Mammary epithelial cell (primary cell): ENCODE measurements at regions not wholly inside any gene's neighbourhood (a gene's known extent, or its start where the extent isn't known, plus 50 kb on each side); places are given as distances from the start of the nearest gene placed in this dataset.

Source experiments
- CTCF ChIP-seq, 2 donors: IDR thresholded peaks in 1 of 2; conservative IDR thresholded peaks in 1 of 2; 2 replicates each; pipeline ENCODE4 v1.5.1; 2011 to 2012; ENCODE audit warnings: inconsistent platforms in 2 of 2, low read length in 2 of 2, mild to moderate bottlenecking in 2 of 2, control low read depth in 1 of 2, low read depth in 1 of 2; ENCODE audit not compliant: insufficient read depth in 1 of 2; ENCODE audit errors: extremely low read depth in 1 of 2
- EZH2 ChIP-seq: IDR thresholded peaks from 2 replicates; pipeline ENCODE4 v1.6.1; 2012; ENCODE audit warnings: low read length, inconsistent platforms, borderline replicate concordance

GRCh38 chr4:14834382-14834781 lies 167.9 kb upstream of the CPEB2 start:
- no peak for TF ChIP-seq CTCF (conservative IDR thresholded peaks at IDR 0.05 in 1 of 2, IDR thresholded peaks at IDR 0.05 in 1 of 2; ENCODE audit: extremely low read depth in 1 of 2, insufficient read depth in 1 of 2, low read depth in 1 of 2, low read length in 2 of 2)
- no peak for TF ChIP-seq EZH2
